GM18870 (cell line): ENCODE measurements at regions not wholly inside any gene's neighbourhood (a gene's known extent, or its start where the extent isn't known, plus 50 kb on each side); places are given as distances from the start of the nearest gene placed in this dataset.
A peak's percentile ranks its signal among the peaks of the same experiment; 100 is the strongest.

Experiments
- ATAC-seq: cut with Tn5 transposase; IDR thresholded peaks from one replicate; pipeline ENCODE4 v1.9.1; 2021; ENCODE audit warnings: moderate library complexity; ENCODE audit not compliant: unreplicated experiment

- ATAC-seq, result no peak
These were observed 156.4 kb upstream of the ITGA4 start for GRCh38 chr2:181300600-181301291.

- ATAC-seq, result peak; percentile 32
These were observed 153.0 kb upstream of the ITGA4 start for GRCh38 chr2:181304011-181304844.

GRCh38 chr2:181305301-181306123, 151.7 kb upstream of the ITGA4 start:
- peak; percentile 90 for ATAC-seq

- no peak for ATAC-seq
These were observed 150.4 kb upstream of the ITGA4 start for GRCh38 chr2:181306785-181307184.

- ATAC-seq, result no peak
These were observed 149.8 kb upstream of the ITGA4 start for GRCh38 chr2:181307203-181307991.

- ATAC-seq, result no peak
These were observed 148.2 kb upstream of the ITGA4 start for GRCh38 chr2:181308766-181309515.

- ATAC-seq, result no peak
These were observed 147.6 kb upstream of the ITGA4 start for GRCh38 chr2:181309586-181309985.

GRCh38 chr2:181310967-181311366, 146.2 kb upstream of the ITGA4 start:
- no peak for ATAC-seq

GRCh38 chr2:181311837-181312236, 145.3 kb upstream of the ITGA4 start:
- ATAC-seq, result no peak

GRCh38 chr2:181312515-181312927, 144.7 kb upstream of the ITGA4 start:
- ATAC-seq, result peak; percentile 93

GRCh38 chr2:181313845-181314244, 143.3 kb upstream of the ITGA4 start:
- ATAC-seq, result no peak

- no peak for ATAC-seq
These were observed 142.6 kb upstream of the ITGA4 start for GRCh38 chr2:181314551-181314950.

- ATAC-seq, result no peak
These were observed 139.7 kb upstream of the ITGA4 start for GRCh38 chr2:181317511-181317910.

- ATAC-seq, result no peak
These were observed 138.5 kb upstream of the ITGA4 start for GRCh38 chr2:181318504-181319280.

- no peak for ATAC-seq
These were observed 137.9 kb upstream of the ITGA4 start for GRCh38 chr2:181319286-181319685.

GRCh38 chr2:181320638-181321037, 136.5 kb upstream of the ITGA4 start:
- ATAC-seq, result no peak

- ATAC-seq, result no peak
These were observed 132.3 kb upstream of the ITGA4 start for GRCh38 chr2:181324912-181325311.

- no peak for ATAC-seq
These were observed 130.5 kb upstream of the ITGA4 start for GRCh38 chr2:181326661-181327060.

- ATAC-seq, result no peak
These were observed 126.9 kb upstream of the ITGA4 start for GRCh38 chr2:181330286-181330685.
